Natural killer cell (primary cell): ENCODE measurements at regions not wholly inside any gene's neighbourhood (a gene's known extent, or its start where the extent isn't known, plus 50 kb on each side); places are given as distances from the start of the nearest gene placed in this dataset.
"Not testable (repeated sequence)": the region's sequence is repeated elsewhere in the genome, so short reads cannot be mapped to it uniquely, and the experiment has no call there.

Source experiments
- ATAC-seq, 3 donors: fragments of 150-1000 bp in 2 of 3; fragments of 200-7000 bp in 1 of 3; cut with Tn5 transposase; 1 replicate in 1 of 3; 2 replicates in 2 of 3; pipeline ENCODE4 v1.10.0; 2021; ENCODE audit warnings: mild to moderate bottlenecking in 2 of 3, moderate library complexity in 2 of 3
- DNase-seq, 2 donors: peaks; one replicate each; pipeline versions ENCODE4 v3.0.0 to v3.0.0-alpha.2; 2013 to 2021; ENCODE audit warnings: mixed read lengths in 1 of 2
- H3K27ac ChIP-seq: one replicate; pipeline ENCODE4 v1.5.1; 2013; ENCODE audit warnings: mild to moderate bottlenecking, low read length
- H3K27me3 ChIP-seq: one replicate; pipeline ENCODE4 v1.6.1; 2013; ENCODE audit warnings: low read length; ENCODE audit not compliant: control insufficient read depth, insufficient read depth
- H3K36me3 ChIP-seq: one replicate; pipeline ENCODE4 v1.6.1; 2013; ENCODE audit warnings: low read length; ENCODE audit not compliant: control insufficient read depth, insufficient read depth
- H3K4me1 ChIP-seq: one replicate; pipeline ENCODE4 v1.6.1; 2013; ENCODE audit warnings: low read length; ENCODE audit not compliant: control insufficient read depth, insufficient read depth
- H3K4me3 ChIP-seq: one replicate; pipeline ENCODE4 v1.5.1; 2013; ENCODE audit warnings: low read length
- H3K9me3 ChIP-seq: one replicate; pipeline ENCODE4 v1.6.1; 2013; ENCODE audit warnings: low read length; ENCODE audit not compliant: control insufficient read depth, insufficient read depth
- H3K27ac Mint-ChIP-seq, 2 donors: one replicate each; pipeline ENCODE4 v1.8.0; 2022; ENCODE audit warnings: mild to moderate bottlenecking in 2 of 2, mixed read lengths in 2 of 2, moderate library complexity in 1 of 2
- H3K27me3 Mint-ChIP-seq, 2 donors: one replicate each; pipeline ENCODE4 v1.8.0; 2022; ENCODE audit warnings: low read depth in 2 of 2, mixed read lengths in 2 of 2
- H3K36me3 Mint-ChIP-seq: one replicate; pipeline ENCODE4 v1.8.0; 2022; ENCODE audit warnings: mixed read lengths
- H3K4me1 Mint-ChIP-seq, 2 donors: one replicate each; pipeline ENCODE4 v1.8.0; 2022; ENCODE audit warnings: mixed read lengths in 2 of 2
- H3K4me3 Mint-ChIP-seq: one replicate; pipeline ENCODE4 v1.8.0; 2022; ENCODE audit warnings: mild to moderate bottlenecking, moderate library complexity, mixed read lengths
- H3K9me3 Mint-ChIP-seq, 2 donors: one replicate each; pipeline ENCODE4 v1.8.0; 2022; ENCODE audit warnings: mixed read lengths in 2 of 2
- WGBS: methylation state at CpG from one replicate; pipeline ENCODE4 v1.1.7; 2013; ENCODE audit warnings: missing lambda C conversion rate; ENCODE audit not compliant: insufficient coverage; 5-methylcytosine and 5-hydroxymethylcytosine counted together
- intact Hi-C: fragments of 100-400 bp; cut with micrococcal nuclease; formaldehyde crosslinking; loops from one replicate; pipeline ENCODE4 v1.14.2; 2022
- TF ChIP-seq, protein P1 (sequence below): fragments of 200-600 bp; IDR thresholded peaks from one replicate; pipeline ENCODE4 v1.8.0; 2022; ENCODE audit warnings: antibody characterized with exemption

DNA sequence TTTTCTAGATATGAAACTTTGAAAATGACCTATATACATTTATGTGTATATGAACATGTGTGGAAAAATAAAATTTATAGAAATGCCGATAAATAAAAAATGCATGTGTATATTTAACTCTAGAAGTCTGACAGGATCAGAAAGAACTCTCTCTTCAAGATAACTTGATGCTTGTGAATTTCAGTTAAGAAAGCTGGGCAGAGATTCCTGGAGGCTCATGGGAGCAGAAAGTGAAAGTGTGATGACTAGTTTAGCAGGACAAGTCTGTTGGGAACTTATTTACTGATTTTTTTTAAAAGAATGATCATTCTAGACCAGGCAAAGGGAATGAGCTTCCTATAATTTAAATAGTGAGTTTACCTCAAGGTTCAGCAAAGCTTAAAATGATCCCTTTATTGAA is 81.5 kb upstream of the KCNAB1 start:
- no CpG with 5 or more reads among the region's 1 CpG for WGBS
- Histone ChIP-seq H3K4me3 (no peak overlapping the region), H3K9me3 (no peaks in the 10 kb centered on the region), H3K27ac (no peak overlapping the region), H3K36me3 (no peaks in the 10 kb centered on the region), H3K27me3 (no peaks in the 10 kb centered on the region), H3K4me1 (no peaks in the 10 kb centered on the region)
- TF ChIP-seq, protein P1, sequence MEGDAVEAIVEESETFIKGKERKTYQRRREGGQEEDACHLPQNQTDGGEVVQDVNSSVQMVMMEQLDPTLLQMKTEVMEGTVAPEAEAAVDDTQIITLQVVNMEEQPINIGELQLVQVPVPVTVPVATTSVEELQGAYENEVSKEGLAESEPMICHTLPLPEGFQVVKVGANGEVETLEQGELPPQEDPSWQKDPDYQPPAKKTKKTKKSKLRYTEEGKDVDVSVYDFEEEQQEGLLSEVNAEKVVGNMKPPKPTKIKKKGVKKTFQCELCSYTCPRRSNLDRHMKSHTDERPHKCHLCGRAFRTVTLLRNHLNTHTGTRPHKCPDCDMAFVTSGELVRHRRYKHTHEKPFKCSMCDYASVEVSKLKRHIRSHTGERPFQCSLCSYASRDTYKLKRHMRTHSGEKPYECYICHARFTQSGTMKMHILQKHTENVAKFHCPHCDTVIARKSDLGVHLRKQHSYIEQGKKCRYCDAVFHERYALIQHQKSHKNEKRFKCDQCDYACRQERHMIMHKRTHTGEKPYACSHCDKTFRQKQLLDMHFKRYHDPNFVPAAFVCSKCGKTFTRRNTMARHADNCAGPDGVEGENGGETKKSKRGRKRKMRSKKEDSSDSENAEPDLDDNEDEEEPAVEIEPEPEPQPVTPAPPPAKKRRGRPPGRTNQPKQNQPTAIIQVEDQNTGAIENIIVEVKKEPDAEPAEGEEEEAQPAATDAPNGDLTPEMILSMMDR = no peak
- DNase-seq = no peak
- Mint-ChIP-seq H3K36me3 (no peaks in the 10 kb centered on the region), H3K9me3 (no peaks in the 10 kb centered on the region), H3K4me3 (no peak overlapping the region), H3K4me1 (no peaks in the 10 kb centered on the region), H3K27ac (no peak overlapping the region), H3K27me3 (peaks cover 0 to 10% of the 10 kb centered on the region in 2 donors)
- intact Hi-C loops = no loop called here
- no peak for ATAC-seq

DNA sequence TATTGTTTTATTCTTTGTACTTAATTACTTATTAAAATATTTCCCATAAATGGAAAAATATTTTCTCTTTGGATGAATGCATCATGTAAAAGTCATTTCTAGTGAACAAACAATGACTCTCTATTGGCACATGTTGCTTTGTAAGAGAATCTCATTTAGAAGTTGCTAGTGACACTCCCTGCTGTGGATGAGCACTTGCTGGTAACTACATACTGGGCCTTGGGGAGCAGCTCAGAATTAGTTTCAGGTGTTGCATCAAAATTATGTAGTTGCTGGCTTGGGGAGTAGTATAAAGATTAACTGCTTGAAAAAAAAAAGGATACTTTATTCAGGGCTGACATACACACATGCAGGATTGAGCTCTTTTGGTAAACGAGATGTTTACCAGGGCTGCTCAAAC is 80.3 kb upstream of the KCNAB1 start:
- H3K4me3 Mint-ChIP-seq = no peak overlapping the region
- no peaks in the 10 kb centered on the region for H3K4me1 ChIP-seq
- no peaks in the 10 kb centered on the region for H3K9me3 Mint-ChIP-seq
- no peak overlapping the region for H3K27ac Mint-ChIP-seq
- H3K27ac ChIP-seq = no peak overlapping the region
- H3K36me3 ChIP-seq = no peaks in the 10 kb centered on the region
- no peaks in the 10 kb centered on the region for H3K36me3 Mint-ChIP-seq
- H3K9me3 ChIP-seq = no peaks in the 10 kb centered on the region
- ATAC-seq (no peak), DNase-seq (no peak)
- intact Hi-C loops = loop anchor here (5.0 kb wide), 1 partner anchor 1042 kb away; no protein-coding TSS in a partner anchor
- peaks cover 0 to 14% of the 10 kb centered on the region in 2 donors for H3K27me3 Mint-ChIP-seq
- no peaks in the 10 kb centered on the region for H3K4me1 Mint-ChIP-seq
- TF ChIP-seq, protein P1 = no peak
- 50% methylated on average over 1 of the region's 1 CpG for whole genome bisulfite sequencing
- H3K27me3 ChIP-seq = no peaks in the 10 kb centered on the region
- H3K4me3 ChIP-seq = no peak overlapping the region

DNA sequence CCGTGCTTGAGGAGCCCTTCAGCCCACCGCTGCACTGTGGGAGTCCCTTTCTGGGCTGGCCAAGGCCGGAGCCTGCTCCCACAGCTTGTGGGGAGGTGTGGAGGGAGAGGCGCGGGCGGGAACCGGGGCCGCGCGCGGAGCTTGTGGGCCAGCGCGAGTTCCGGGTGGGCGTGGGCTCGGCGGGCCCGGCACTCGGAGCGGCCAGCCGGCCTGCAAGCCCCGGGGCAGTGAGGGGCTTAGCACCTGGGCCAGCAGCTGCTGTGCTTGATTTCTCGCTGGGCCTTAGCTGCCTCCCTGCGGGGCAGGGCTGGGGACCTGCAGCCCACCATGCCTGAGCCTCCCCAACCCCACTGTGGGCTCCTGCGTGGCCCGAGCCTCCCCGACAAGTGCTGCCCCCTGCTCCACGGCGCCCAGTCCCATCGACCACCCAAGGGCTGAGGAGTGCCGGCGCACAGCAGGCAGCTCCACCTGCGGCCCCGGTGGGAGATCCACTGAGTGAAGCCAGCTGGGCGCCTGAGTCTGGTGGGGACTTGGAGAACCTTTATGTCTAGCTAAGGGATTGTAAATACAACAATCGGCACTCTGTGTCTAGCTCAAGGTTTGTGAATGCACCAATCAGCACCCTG is 79.0 kb upstream of the KCNAB1 start:
- DNase-seq, H3K36me3 Mint-ChIP-seq, H3K4me1 Mint-ChIP-seq, H3K27me3 ChIP-seq, H3K4me1 ChIP-seq, H3K27ac ChIP-seq, H3K27ac Mint-ChIP-seq, H3K36me3 ChIP-seq, ATAC-seq, H3K4me3 ChIP-seq, H3K9me3 ChIP-seq, H3K9me3 Mint-ChIP-seq, H3K4me3 Mint-ChIP-seq: not testable (repeated sequence)
- peaks cover 0 to 14% of the 10 kb centered on the region in 2 donors for H3K27me3 Mint-ChIP-seq
- WGBS = 97% methylated on average over 36 of the region's 36 CpGs
- intact Hi-C loops = loop anchor here (5.0 kb wide), 1 partner anchor 1041 kb away; no protein-coding TSS in a partner anchor

DNA sequence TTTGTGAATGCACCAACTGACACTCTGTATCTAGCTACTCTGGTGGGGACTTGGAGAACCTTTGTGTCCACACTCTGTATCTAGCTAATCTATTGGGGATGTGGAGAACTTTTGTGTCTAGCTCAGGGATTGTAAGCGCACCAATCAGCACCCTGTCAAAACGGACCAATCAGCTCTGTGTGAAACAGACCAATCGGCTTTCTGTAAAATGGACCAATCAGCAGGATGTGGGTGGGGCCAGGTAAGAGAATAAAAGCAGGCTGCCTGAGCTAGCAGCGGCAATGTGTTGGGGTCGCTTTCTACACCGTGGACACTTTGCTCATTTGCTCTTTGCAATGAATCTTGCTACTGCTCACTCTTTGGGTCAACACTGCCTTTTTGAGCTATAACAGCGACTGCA is 78.5 kb upstream of the KCNAB1 start:
- DNase-seq, H3K9me3 Mint-ChIP-seq, H3K36me3 Mint-ChIP-seq, H3K4me1 ChIP-seq, H3K36me3 ChIP-seq, H3K4me3 ChIP-seq, H3K9me3 ChIP-seq, H3K27me3 ChIP-seq, H3K27ac Mint-ChIP-seq, H3K27ac ChIP-seq, ATAC-seq, H3K4me3 Mint-ChIP-seq, H3K4me1 Mint-ChIP-seq: not testable (repeated sequence)
- H3K27me3 Mint-ChIP-seq = peaks cover 0 to 14% of the 10 kb centered on the region in 2 donors
- 94% methylated on average over 7 of the region's 7 CpGs for WGBS
- intact Hi-C loops = loop anchor here (5.0 kb wide), 1 partner anchor 1040 kb away; no protein-coding TSS in a partner anchor
